Liver (tissue), 3 donors: ENCODE measurements at regions not wholly inside any gene's neighbourhood (a gene's known extent, or its start where the extent isn't known, plus 50 kb on each side); places are given as distances from the start of the nearest gene placed in this dataset.

ENCODE experiments used
- ATF3 ChIP-seq: IDR thresholded peaks from 2 replicates; pipeline ENCODE4 v1.6.1; 2016; ENCODE audit warnings: antibody characterized with exemption
- CTCF ChIP-seq: fragments of 150-350 bp; IDR thresholded peaks from 2 replicates; pipeline ENCODE4 v1.5.1; 2017; ENCODE audit warnings: improper control_type of control experiment, low read depth, low read length; ENCODE audit not compliant: missing input control
- EGR1 ChIP-seq, 2 donors: IDR thresholded peaks; 2 replicates each; pipeline ENCODE4 v1.6.1; 2016 to 2018; ENCODE audit warnings: antibody characterized with exemption in 2 of 2, low read depth in 2 of 2
- GABPA ChIP-seq, 2 donors: IDR thresholded peaks in 1 of 2; conservative IDR thresholded peaks in 1 of 2; 2 replicates each; pipeline ENCODE4 v1.6.1; 2016; ENCODE audit warnings: antibody characterized with exemption in 2 of 2, mild to moderate bottlenecking in 1 of 2, moderate library complexity in 1 of 2
- HNF4A ChIP-seq, 2 donors: conservative IDR thresholded peaks; 2 replicates each; pipeline ENCODE4 v1.6.1; 2016; ENCODE audit warnings: antibody characterized with exemption in 2 of 2, mild to moderate bottlenecking in 2 of 2
- HNF4G ChIP-seq: IDR thresholded peaks from 2 replicates; pipeline ENCODE4 v1.6.1; 2016; ENCODE audit warnings: antibody characterized with exemption
- JUND ChIP-seq, 2 donors: IDR thresholded peaks; 2 replicates each; pipeline ENCODE4 v1.6.1; 2016; ENCODE audit warnings: antibody characterized with exemption in 2 of 2
- RAD21 ChIP-seq, 2 donors: IDR thresholded peaks; 2 replicates each; pipeline ENCODE4 v1.6.1; 2016; ENCODE audit warnings: antibody characterized with exemption in 2 of 2, mild to moderate bottlenecking in 2 of 2
- REST ChIP-seq: IDR thresholded peaks from 2 replicates; pipeline ENCODE4 v1.6.1; 2016; ENCODE audit warnings: antibody characterized with exemption, mild to moderate bottlenecking
- RXRA ChIP-seq, 2 donors: IDR thresholded peaks; 2 replicates each; pipeline ENCODE4 v1.6.1; 2017 to 2018; ENCODE audit warnings: antibody characterized with exemption in 2 of 2, mild to moderate bottlenecking in 1 of 2
- SP1 ChIP-seq: IDR thresholded peaks from 2 replicates; pipeline ENCODE4 v1.6.1; 2018; ENCODE audit warnings: antibody characterized with exemption, mild to moderate bottlenecking
- TAF1 ChIP-seq: conservative IDR thresholded peaks from 2 replicates; pipeline ENCODE4 v1.6.1; 2016; ENCODE audit warnings: antibody characterized with exemption, mild to moderate bottlenecking
- YY1 ChIP-seq: IDR thresholded peaks from 2 replicates; pipeline ENCODE4 v1.6.1; 2016; ENCODE audit warnings: antibody characterized with exemption, mild to moderate bottlenecking
- ZBTB33 ChIP-seq: IDR thresholded peaks from 2 replicates; pipeline ENCODE4 v1.6.1; 2016; ENCODE audit warnings: antibody characterized with exemption
- donor health status: healthy.
- donor health status: healthy.

- no peak for TF ChIP-seq REST
- TF ChIP-seq CTCF = no peak
- TF ChIP-seq TAF1 = no peak
- no peak for TF ChIP-seq SP1
- TF ChIP-seq YY1 = no peak
- TF ChIP-seq ATF3 = no peak
- no peak for TF ChIP-seq ZBTB33
- TF ChIP-seq RXRA (IDR thresholded peaks at IDR 0.05) = no peak
- no peak for TF ChIP-seq HNF4A (conservative IDR thresholded peaks at IDR 0.05)
- TF ChIP-seq EGR1 (IDR thresholded peaks at IDR 0.05; ENCODE audit: low read depth in 2 of 2) = no peak
- no peak for TF ChIP-seq RAD21 (IDR thresholded peaks at IDR 0.05)
- TF ChIP-seq HNF4G = no peak
- TF ChIP-seq GABPA (IDR thresholded peaks at IDR 0.05 in 1 of 2, conservative IDR thresholded peaks at IDR 0.05 in 1 of 2) = no peak
- TF ChIP-seq JUND (IDR thresholded peaks at IDR 0.05) = no peak
These were observed 412.1 kb downstream of the METTL15 start for GRCh38 chr11:28520291-28520690.
